ENCODE measurements at regions not wholly inside any gene's neighbourhood (a gene's known extent, or its start where the extent isn't known, plus 50 kb on each side); places are given as distances from the start of the nearest gene placed in this dataset.
"Not testable (repeated sequence)": the region's sequence is repeated elsewhere in the genome, so short reads cannot be mapped to it uniquely, and the experiment has no call there.

GRCh38 chr20:1825507-1825906 is 69.7 kb upstream of the SIRPA start:
- no peak for DNase-seq

GRCh38 chr20:1824834-1825233 is 70.4 kb upstream of the SIRPA start:
- no peak for DNase-seq

GRCh38 chr20:1824181-1824580 is 71.0 kb upstream of the SIRPA start:
- DNase-seq, result no peak

GRCh38 chr20:1823450-1823844 is 71.8 kb upstream of the SIRPA start:
- no peak for DNase-seq

GRCh38 chr20:1822564-1823449 is 72.4 kb upstream of the SIRPA start:
- DNase-seq, result no peak

- no peak for DNase-seq
These were observed 74.8 kb upstream of the SIRPA start for GRCh38 chr20:1820138-1821079.

- no peak for DNase-seq
These were observed 75.7 kb upstream of the SIRPA start for GRCh38 chr20:1819311-1820137.

- no peak for DNase-seq
These were observed 76.3 kb upstream of the SIRPA start for GRCh38 chr20:1818895-1819294.

- DNase-seq, result no peak
These were observed 76.9 kb upstream of the SIRPA start for GRCh38 chr20:1818247-1818840.

GRCh38 chr20:1817577-1818211 is 77.5 kb upstream of the SIRPA start:
- DNase-seq, result no peak

GRCh38 chr20:1816384-1817381 is 78.5 kb upstream of the SIRPA start:
- DNase-seq, result no peak

- DNase-seq, result no peak
These were observed 79.6 kb upstream of the SIRPA start for GRCh38 chr20:1815502-1816085.

- not testable (repeated sequence) for DNase-seq
These were observed 80.3 kb upstream of the SIRPA start for GRCh38 chr20:1814861-1815260.

GRCh38 chr20:1813674-1814635 is 81.3 kb upstream of the SIRPA start:
- no peak for DNase-seq

GRCh38 chr20:1813101-1813529 is 82.1 kb upstream of the SIRPA start:
- DNase-seq, result no peak

- no peak for DNase-seq
These were observed 83.3 kb upstream of the SIRPA start for GRCh38 chr20:1811621-1812498.

- no peak for DNase-seq
These were observed 84.1 kb upstream of the SIRPA start for GRCh38 chr20:1810926-1811620.

Data from stimulated activated CD4-positive, alpha-beta T cell treated with anti-CD3 and anti-CD28 coated beads, Interleukin-12 subunit alpha, Interleukin-12 subunit beta, amount 100 ng/mL, for 4 hours (primary cell).